ENCODE measurements at regions not wholly inside any gene's neighbourhood (a gene's known extent, or its start where the extent isn't known, plus 50 kb on each side); places are given as distances from the start of the nearest gene placed in this dataset.

- Mint-ChIP-seq H3K4me3 (ENCODE audit: unreplicated experiment) (no peak overlapping the region), H3K27ac (ENCODE audit: unreplicated experiment) (no peak overlapping the region), H3K36me3 (ENCODE audit: low read depth) (peaks cover 2% of the 10 kb centered on the region), H3K27me3 (ENCODE audit: low read depth) (peaks cover 3% of the 10 kb centered on the region), H3K4me1 (ENCODE audit: low read depth) (no peaks in the 10 kb centered on the region), H3K9me3 (ENCODE audit: low read depth) (peaks cover 5% of the 10 kb centered on the region)
- no peak for TF ChIP-seq CTCF (IDR thresholded peaks at IDR 0.05)
- no peak for DNase-seq (ENCODE audit: low spot score)
Observed at GRCh38 chr2:15875969-15876705, 64.2 kb upstream of the MYCN start.

- no peaks in the 10 kb centered on the region for H3K4me1 Mint-ChIP-seq (ENCODE audit: low read depth)
- peaks cover 5% of the 10 kb centered on the region for H3K9me3 Mint-ChIP-seq (ENCODE audit: low read depth)
- H3K36me3 Mint-ChIP-seq (ENCODE audit: low read depth) = peaks cover 2% of the 10 kb centered on the region
- DNase-seq (ENCODE audit: low spot score) = no peak
- no peak overlapping the region for H3K4me3 Mint-ChIP-seq (ENCODE audit: unreplicated experiment)
- H3K27ac Mint-ChIP-seq (ENCODE audit: unreplicated experiment) = no peak overlapping the region
- no peak for TF ChIP-seq CTCF (IDR thresholded peaks at IDR 0.05)
- H3K27me3 Mint-ChIP-seq (ENCODE audit: low read depth) = peaks cover 12% of the 10 kb centered on the region
Observed at GRCh38 chr2:15880226-15881119, 59.9 kb upstream of the MYCN start.

- Mint-ChIP-seq H3K27ac (ENCODE audit: unreplicated experiment) (no peak overlapping the region), H3K27me3 (ENCODE audit: low read depth) (peaks cover 12% of the 10 kb centered on the region), H3K4me1 (ENCODE audit: low read depth) (peaks cover 2% of the 10 kb centered on the region), H3K9me3 (ENCODE audit: low read depth) (peaks cover 5% of the 10 kb centered on the region), H3K4me3 (ENCODE audit: unreplicated experiment) (no peak overlapping the region), H3K36me3 (ENCODE audit: low read depth) (peaks cover 2% of the 10 kb centered on the region)
- TF ChIP-seq CTCF (IDR thresholded peaks at IDR 0.05) = no peak
- no peak for DNase-seq (ENCODE audit: low spot score)
Observed at GRCh38 chr2:15881120-15881433, 59.3 kb upstream of the MYCN start.

GRCh38 chr2:15881676-15882075, 58.7 kb upstream of the MYCN start:
- DNase-seq (ENCODE audit: low spot score) = no peak
- H3K27ac Mint-ChIP-seq (ENCODE audit: unreplicated experiment) = no peak overlapping the region
- peaks cover 6% of the 10 kb centered on the region for H3K4me1 Mint-ChIP-seq (ENCODE audit: low read depth)
- no peak for TF ChIP-seq CTCF (IDR thresholded peaks at IDR 0.05)
- H3K36me3 Mint-ChIP-seq (ENCODE audit: low read depth) = peaks cover 2% of the 10 kb centered on the region
- H3K27me3 Mint-ChIP-seq (ENCODE audit: low read depth) = peaks cover 12% of the 10 kb centered on the region
- H3K4me3 Mint-ChIP-seq (ENCODE audit: unreplicated experiment) = no peak overlapping the region
- H3K9me3 Mint-ChIP-seq (ENCODE audit: low read depth) = peaks cover 3% of the 10 kb centered on the region

GRCh38 chr2:15882761-15883497, 57.4 kb upstream of the MYCN start:
- no peak overlapping the region for H3K4me3 Mint-ChIP-seq (ENCODE audit: unreplicated experiment)
- no peak overlapping the region for H3K27ac Mint-ChIP-seq (ENCODE audit: unreplicated experiment)
- H3K4me1 Mint-ChIP-seq (ENCODE audit: low read depth) = peaks cover 6% of the 10 kb centered on the region
- H3K36me3 Mint-ChIP-seq (ENCODE audit: low read depth) = no peaks in the 10 kb centered on the region
- no peaks in the 10 kb centered on the region for H3K9me3 Mint-ChIP-seq (ENCODE audit: low read depth)
- TF ChIP-seq CTCF (IDR thresholded peaks at IDR 0.05) = no peak
- peaks cover 16% of the 10 kb centered on the region for H3K27me3 Mint-ChIP-seq (ENCODE audit: low read depth)
- no peak for DNase-seq (ENCODE audit: low spot score)

Measured in chondrocyte (in vitro differentiated cells).